Activated CD4-positive, CD25-positive, alpha-beta regulatory T cell treated with anti-CD3 and anti-CD28 coated beads, Interleukin-2, amount 50 U/mL, for 24 hours (primary cell): ENCODE measurements at regions not wholly inside any gene's neighbourhood (a gene's known extent, or its start where the extent isn't known, plus 50 kb on each side); places are given as distances from the start of the nearest gene placed in this dataset.

ENCODE experiments used
- ATAC-seq, 2 donors: fragments of 150-1000 bp; cut with Tn5 transposase; one replicate each; pipeline ENCODE4 v1.10.0; 2021; ENCODE audit warnings: mild to moderate bottlenecking in 1 of 2, moderate library complexity in 1 of 2

- ATAC-seq, result no peak
These were observed 404.0 kb upstream of the ATP2B1 start for GRCh38 chr12:90112666-90113065.

- ATAC-seq, result no peak
These were observed 403.3 kb upstream of the ATP2B1 start for GRCh38 chr12:90111791-90112580.

GRCh38 chr12:90106568-90106967, 397.9 kb upstream of the ATP2B1 start:
- ATAC-seq, result no peak

DNA sequence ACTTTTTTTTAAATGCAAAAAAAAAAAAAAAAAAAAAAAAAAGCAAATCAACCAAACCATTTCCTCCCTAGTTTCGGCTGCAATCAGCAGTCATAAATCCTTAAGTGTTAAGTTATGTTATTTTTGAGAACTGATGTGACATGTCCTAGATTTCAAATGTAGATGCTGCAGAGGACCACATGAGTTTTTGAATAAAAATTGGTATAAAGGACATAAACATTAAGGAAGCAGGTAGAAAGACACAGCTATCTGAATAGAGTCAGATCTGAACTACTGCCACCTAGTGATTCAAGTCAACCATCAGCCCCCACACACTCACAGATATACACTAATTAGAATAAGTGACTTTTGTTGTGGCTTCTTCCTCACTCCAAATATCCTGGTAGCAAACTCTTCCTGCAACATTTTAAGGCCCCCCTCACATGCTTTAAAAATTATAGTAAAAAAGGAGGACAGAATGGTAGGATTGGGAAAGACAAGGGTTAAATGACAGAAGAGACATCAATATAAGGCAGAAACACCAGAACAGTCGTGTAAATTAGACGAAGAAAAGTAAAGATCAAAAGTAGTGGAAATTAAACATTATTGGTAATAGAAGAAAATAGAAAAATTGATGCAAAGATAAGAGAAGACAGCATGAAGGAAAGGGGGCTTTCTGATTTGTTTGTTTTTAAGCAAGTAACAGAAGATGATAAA, 394.5 kb upstream of the ATP2B1 start:
- ATAC-seq, result peak; percentile 74 to 82

- no peak for ATAC-seq
These were observed 391.9 kb upstream of the ATP2B1 start for GRCh38 chr12:90100579-90100978.

GRCh38 chr12:90099288-90099687, 390.6 kb upstream of the ATP2B1 start:
- ATAC-seq, result no peak

GRCh38 chr12:90098132-90098779, 389.6 kb upstream of the ATP2B1 start:
- ATAC-seq, result no peak

GRCh38 chr12:90091809-90092208, 383.2 kb upstream of the ATP2B1 start:
- ATAC-seq, result no peak

DNA sequence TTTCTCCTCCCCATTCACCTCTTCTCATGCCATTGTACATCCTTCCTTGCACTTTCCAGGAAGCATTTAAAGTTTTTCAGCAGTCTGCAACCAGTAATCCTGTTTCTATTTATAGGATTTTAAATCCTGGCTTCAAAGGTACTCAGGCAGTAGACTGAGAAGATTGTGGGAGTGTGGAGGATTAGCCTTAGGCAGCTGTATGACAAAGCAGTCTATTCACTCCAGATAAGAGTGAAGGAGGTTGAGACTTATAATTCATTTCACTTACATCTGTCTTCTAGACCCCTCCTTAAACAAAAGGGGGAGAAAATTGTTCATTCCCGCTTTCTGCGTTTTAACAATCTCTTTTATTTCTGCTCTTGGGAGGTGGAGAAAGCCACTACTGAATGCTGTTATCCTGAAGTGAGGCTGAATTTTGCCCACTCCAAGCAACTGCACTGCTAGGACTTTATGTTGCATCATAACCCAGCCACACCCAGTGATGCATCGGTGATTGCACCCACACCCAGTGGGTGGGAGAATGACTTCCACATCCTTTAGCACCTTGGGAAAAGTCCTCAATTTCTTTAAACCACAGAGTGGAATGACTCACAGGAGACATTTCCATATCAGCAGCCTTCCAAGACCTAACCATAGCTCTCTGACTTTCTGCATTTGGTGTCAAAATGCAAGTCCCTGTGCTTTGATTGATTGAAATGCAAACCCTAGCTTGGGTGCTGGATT, 382.5 kb upstream of the ATP2B1 start:
- ATAC-seq, result no peak

DNA sequence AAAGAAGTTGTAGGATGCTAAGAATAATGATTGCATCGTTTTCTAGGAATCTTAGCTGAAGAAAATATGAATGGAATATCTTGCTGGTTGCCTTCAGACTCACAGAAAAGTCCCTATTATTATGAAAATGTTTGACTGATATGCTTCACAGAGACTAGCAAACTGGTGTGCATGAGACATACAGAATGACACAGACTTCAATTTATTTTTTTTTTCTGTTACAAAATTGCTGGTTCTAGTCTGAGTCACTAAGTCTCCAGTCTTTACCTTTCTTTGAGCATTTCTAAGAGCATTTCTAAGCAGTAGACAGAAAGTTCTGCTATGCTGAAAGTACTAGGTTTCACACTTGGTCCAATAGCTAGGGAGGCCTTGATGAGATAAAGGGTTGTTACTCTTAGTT, 377.6 kb upstream of the ATP2B1 start:
- peak; percentile 87 for ATAC-seq

DNA sequence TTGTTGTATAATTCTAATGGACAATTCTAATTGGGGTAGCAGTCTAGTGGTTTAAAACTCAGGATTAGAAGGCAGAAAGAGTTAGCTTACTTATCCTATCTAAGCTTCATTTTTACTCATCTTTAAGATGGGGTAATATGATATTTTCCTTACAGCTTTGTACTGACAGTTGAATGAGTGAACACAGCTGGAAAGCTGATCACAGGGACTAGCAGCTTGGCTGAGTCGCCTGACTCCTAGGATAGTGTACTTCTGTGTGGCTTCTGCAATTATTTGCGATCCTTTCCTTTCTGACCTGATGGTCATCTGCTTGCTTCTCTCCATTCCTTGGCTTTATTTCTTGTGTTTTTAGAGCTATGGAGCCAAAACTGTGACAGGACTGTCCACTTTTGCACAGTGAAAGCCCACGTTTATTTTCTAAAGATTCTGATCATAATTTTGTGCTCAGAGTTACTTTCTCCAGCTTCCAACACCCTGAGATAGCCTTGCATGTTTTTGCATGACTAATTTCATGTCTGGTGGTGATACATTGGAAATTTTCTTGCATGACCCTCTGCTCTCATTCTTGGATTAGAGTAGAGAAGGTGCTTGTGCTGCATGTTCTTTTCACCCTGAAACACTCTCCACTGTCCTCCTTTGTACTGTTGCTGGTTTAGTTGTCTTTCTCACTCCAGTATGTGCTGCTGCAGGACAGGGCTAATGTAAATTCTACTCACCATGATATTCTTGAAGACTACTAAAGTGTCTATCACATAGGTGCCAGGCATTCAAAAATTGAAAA, 377.0 kb upstream of the ATP2B1 start:
- ATAC-seq, result peak; percentile 30 to 34

- ATAC-seq, result no peak
These were observed 375.4 kb upstream of the ATP2B1 start for GRCh38 chr12:90084018-90084417.

DNA sequence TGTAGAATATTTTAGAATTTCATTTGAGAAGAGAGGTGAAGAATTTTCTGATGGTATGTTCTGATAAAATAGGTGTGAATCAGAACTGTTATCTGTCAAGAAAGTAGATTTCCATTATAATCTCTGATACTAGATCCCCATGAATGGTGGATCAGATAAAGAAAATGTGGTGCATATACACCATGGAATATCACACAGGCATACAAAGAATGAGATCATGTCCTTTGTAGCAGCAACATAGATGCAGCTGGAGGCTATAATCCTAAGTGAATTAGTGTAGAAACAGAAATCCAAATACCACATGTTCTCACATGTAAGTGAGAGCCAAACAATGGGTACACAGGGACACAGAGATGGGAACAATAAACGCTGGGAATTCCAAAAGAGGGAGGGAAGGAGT, 372.0 kb upstream of the ATP2B1 start:
- ATAC-seq, result no peak

DNA sequence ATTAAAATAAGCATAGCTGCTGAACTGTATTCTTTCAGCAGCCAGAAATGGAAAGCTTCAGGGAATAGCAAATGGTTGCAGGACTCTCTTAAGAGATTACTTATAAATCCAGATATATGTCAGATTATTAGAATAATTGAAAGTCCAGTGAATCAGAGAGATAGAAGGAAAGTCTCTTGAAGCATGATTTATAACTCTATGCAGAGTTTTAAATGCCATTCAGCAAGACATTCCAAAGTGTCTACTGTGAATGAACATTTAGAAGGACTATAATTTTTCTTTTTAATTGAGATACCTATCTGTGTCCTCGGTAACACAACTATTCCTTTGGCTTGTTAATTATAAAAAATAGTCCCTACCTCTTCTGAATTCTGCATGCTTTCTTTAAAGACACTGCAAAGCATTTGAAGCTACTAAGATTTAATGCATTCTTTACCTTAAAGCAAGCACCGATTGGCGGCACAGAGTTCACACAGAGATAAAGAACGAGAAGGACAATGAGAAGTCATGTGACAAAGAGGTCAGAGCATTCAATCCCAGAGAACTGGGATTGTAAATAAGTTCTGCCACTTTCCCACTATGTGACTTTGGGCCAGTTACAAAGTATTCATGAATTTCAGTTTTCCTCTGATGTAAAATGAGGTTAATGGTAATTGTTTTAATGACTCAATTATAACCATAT, 371.0 kb upstream of the ATP2B1 start:
- ATAC-seq, result no peak

DNA sequence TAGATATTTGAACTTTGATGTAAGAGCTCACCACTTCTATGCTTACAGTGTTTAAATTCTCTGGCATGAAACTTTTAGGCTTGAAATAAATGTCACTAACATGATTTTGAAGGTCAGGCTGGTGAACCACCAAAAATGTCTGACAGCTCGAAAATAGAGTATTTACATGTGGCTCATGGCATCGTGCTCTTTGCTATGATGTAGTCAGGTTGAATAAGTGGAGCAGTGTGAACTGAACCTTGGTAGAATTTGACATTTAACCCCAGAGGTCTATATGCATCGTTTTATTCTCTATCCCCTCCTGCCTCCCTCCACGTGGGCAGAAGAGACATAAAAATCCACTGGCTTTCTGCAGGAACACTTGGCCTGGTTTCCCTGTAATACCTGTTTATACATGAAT, 369.7 kb upstream of the ATP2B1 start:
- ATAC-seq, result no peak

- ATAC-seq, result no peak
These were observed 369.1 kb upstream of the ATP2B1 start for GRCh38 chr12:90077756-90078155.

DNA sequence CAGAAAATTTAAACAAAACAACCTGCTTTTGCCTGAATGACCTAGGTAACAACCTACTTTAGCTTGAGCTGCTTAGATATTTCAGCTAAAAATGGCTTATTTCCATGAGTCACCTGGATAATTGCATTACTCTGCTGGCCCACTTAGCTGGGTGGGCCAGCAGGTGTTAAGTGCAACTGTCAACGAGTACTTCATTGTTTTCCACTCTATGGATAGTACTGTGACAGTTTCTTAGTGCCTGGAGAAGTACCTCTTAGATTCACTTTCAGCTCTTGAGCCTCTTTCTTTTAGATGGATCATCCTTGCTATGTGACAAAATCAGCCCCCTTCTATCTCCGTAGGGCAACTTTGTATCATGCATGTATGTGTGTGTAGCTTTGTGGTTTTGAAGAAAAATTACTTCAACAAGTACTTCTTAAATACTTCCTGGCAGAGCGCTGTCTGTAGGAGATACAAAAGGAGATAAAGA, 368.2 kb upstream of the ATP2B1 start:
- peak; percentile 55 to 58 for ATAC-seq

- peak in 1 of 2 donors; percentile 4 for ATAC-seq
These were observed 367.0 kb upstream of the ATP2B1 start for GRCh38 chr12:90075685-90076084.

GRCh38 chr12:90074086-90074485, 365.4 kb upstream of the ATP2B1 start:
- no peak for ATAC-seq

DNA sequence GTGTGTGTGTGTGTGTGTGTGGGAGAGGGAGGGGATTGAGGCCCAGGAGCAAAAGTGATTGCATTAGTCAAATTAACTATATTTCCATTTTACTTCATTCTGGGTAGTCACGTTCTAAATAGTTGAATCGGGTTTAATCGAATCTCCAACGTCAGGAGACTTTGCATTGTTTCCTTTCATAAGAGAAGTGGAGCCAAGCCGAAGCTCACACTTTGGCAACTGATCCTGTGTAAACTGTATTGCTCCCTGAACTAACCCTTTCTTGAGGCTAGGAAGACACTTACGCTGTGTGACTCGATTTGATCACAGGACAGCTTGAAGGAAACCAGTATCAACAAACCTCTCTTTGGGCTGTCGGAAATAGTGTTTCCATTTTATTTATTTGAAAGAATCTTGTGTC, 363.4 kb upstream of the ATP2B1 start:
- no peak for ATAC-seq

- ATAC-seq, result no peak
These were observed 361.1 kb upstream of the ATP2B1 start for GRCh38 chr12:90069711-90070110.

DNA sequence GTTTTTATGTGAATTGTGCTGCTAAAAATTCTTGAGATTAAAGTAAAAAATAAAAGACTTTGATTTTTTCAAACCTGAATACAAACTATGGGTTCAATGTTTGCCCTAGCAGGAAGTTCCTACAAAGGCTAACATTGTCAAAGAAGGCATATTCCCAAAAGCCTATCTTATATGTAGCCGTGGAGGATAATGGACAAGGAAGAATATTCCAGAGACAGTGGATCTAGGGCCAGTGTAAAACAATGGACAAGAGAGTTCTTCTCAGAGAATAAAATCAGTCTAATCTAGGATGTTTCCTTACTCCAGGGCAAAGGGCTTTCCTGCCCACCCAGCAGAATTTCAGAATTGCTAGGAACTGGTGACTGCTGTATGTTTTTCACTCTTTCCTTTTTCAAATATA, 359.2 kb upstream of the ATP2B1 start:
- ATAC-seq, result no peak
